ENCODE measurements at regions not wholly inside any gene's neighbourhood (a gene's known extent, or its start where the extent isn't known, plus 50 kb on each side); places are given as distances from the start of the nearest gene placed in this dataset.

DNA sequence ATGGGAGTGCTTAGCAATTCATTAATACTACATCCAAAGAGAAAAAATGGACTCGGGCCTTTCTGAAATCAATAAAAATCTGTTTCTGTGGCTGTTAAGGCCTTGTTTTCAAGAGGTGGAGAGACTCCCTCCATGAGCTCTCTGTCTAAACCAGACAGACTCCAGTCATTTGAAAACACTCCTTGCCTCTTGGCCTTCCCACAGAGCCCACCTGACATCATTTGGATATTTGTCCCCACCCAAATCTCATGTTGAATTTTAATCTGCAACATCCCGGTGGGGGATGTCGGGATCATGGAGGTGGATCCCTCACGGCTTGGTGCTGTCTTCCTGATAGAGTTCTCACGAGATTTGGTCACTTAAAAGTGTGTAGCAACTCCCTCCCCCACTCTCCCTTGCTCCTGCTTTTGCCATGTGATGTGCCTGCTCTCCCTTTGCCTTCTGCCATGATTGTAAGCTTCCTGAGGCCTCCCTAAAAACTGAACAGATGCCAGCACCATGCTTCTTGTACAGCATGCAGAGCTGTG lies 226.3 kb downstream of the TBXT start:
- Histone ChIP-seq H3K9me3 (replicated peaks) (peaks cover 5% of the 10 kb centered on the region), H3K4me3 (no peak overlapping the region), H3K36me3 (no peaks in the 10 kb centered on the region), H3K27me3 (ENCODE audit: low read depth) (peaks cover 8% of the 10 kb centered on the region), H3K27ac (replicated peaks) (no peak overlapping the region), H3K4me1 (no peaks in the 10 kb centered on the region)
- TF ChIP-seq, protein P1, sequence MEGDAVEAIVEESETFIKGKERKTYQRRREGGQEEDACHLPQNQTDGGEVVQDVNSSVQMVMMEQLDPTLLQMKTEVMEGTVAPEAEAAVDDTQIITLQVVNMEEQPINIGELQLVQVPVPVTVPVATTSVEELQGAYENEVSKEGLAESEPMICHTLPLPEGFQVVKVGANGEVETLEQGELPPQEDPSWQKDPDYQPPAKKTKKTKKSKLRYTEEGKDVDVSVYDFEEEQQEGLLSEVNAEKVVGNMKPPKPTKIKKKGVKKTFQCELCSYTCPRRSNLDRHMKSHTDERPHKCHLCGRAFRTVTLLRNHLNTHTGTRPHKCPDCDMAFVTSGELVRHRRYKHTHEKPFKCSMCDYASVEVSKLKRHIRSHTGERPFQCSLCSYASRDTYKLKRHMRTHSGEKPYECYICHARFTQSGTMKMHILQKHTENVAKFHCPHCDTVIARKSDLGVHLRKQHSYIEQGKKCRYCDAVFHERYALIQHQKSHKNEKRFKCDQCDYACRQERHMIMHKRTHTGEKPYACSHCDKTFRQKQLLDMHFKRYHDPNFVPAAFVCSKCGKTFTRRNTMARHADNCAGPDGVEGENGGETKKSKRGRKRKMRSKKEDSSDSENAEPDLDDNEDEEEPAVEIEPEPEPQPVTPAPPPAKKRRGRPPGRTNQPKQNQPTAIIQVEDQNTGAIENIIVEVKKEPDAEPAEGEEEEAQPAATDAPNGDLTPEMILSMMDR (IDR thresholded peaks at IDR 0.05; ENCODE audit: borderline replicate concordance) = no peak
- intact Hi-C loops (cut with micrococcal nuclease) = no loop called here
- no peak for DNase-seq

DNA sequence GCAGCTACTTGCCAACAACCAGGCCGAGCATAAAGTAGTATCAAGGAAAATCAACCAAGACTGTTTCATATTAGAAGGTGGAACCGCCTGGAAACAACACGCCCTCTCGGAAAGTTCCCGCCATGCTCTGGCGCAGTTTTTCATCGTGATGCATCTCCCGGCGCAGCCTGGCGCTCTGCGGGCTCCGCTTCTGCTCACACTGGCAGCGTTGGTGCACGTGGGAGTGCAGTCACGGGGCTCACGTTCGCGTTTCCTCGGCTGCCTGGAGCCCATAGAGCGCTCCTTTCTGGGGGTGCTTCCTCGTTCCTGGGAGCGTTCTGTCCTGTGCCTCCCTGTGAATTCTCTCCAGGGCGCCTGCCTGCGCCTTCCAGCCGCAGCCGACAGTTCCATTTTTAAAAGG lies 227.3 kb downstream of the TBXT start:
- no peak for DNase-seq
- no peaks in the 10 kb centered on the region for H3K4me1 ChIP-seq
- no peak overlapping the region for H3K27ac ChIP-seq (replicated peaks)
- peaks cover 5% of the 10 kb centered on the region for H3K9me3 ChIP-seq (replicated peaks)
- H3K27me3 ChIP-seq (ENCODE audit: low read depth) = peaks cover 17% of the 10 kb centered on the region
- intact Hi-C loops (cut with micrococcal nuclease) = no loop called here
- H3K4me3 ChIP-seq = no peak overlapping the region
- H3K36me3 ChIP-seq = no peaks in the 10 kb centered on the region
- TF ChIP-seq, protein P1 (IDR thresholded peaks at IDR 0.05; ENCODE audit: borderline replicate concordance) = no peak

DNA sequence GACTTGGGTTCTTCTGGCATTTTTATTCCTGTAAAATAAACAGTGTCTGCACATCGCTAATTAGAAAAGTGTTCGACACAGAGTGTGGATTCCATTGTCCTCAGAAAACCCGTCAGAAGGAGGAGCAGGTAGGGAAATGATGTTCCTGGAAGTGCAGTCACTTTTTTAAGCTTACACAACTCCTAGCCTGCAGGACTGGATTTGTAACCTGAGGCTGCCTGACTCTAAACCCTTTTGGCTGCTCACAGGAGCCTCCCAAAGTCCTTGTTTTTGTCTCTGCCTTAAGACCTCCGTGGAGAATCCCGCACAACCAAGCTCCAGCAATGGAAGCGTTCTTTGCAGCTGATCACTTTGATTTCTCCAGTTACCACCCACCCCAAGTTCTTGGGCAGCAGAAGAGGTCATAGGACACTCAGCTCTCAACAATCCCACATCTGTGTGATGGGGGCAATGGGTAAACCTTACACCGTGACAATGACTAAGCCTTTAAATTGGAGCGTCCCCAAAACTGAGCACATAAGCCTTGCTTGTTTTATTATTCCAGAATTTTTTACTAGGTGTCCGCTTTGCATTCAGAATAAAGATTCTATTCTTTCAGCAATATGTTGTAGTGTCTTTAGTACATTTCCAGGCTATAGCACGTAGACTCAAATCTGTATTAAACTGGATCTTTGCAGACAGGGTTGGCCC lies 227.9 kb downstream of the TBXT start:
- H3K27me3 ChIP-seq (ENCODE audit: low read depth) = peaks cover 22% of the 10 kb centered on the region
- H3K36me3 ChIP-seq = no peaks in the 10 kb centered on the region
- TF ChIP-seq, protein P1 (IDR thresholded peaks at IDR 0.05; ENCODE audit: borderline replicate concordance) = no peak
- H3K4me1 ChIP-seq = no peaks in the 10 kb centered on the region
- H3K9me3 ChIP-seq (replicated peaks) = peaks cover 5% of the 10 kb centered on the region
- H3K27ac ChIP-seq (replicated peaks) = no peak overlapping the region
- intact Hi-C loops (cut with micrococcal nuclease) = no loop called here
- no peak for DNase-seq
- H3K4me3 ChIP-seq = no peak overlapping the region

DNA sequence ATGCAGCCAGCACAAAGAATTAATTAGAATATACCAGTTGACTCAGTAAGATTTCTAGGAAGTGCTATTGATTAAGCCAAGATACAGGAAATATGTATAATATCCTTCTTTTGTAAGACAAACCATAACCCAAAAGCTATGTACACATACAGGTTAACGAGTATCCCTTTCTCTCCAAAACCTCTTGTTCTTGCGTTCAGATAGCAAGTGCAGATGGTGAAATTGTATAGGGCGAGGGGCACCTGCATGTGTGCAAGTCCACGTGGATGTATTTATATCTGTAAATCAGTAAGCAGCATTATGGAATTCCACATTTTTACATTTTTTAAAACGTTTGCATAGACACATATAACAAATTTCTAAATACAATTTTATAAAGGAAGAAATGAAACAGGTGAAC lies 228.6 kb downstream of the TBXT start:
- Histone ChIP-seq H3K4me1 (no peaks in the 10 kb centered on the region), H3K9me3 (replicated peaks) (peaks cover 5% of the 10 kb centered on the region), H3K27ac (replicated peaks) (no peak overlapping the region), H3K36me3 (no peaks in the 10 kb centered on the region), H3K27me3 (ENCODE audit: low read depth) (peaks cover 29% of the 10 kb centered on the region), H3K4me3 (no peak overlapping the region)
- no peak for DNase-seq
- TF ChIP-seq, protein P1 (IDR thresholded peaks at IDR 0.05; ENCODE audit: borderline replicate concordance) = no peak
- intact Hi-C loops (cut with micrococcal nuclease) = no loop called here

DNA sequence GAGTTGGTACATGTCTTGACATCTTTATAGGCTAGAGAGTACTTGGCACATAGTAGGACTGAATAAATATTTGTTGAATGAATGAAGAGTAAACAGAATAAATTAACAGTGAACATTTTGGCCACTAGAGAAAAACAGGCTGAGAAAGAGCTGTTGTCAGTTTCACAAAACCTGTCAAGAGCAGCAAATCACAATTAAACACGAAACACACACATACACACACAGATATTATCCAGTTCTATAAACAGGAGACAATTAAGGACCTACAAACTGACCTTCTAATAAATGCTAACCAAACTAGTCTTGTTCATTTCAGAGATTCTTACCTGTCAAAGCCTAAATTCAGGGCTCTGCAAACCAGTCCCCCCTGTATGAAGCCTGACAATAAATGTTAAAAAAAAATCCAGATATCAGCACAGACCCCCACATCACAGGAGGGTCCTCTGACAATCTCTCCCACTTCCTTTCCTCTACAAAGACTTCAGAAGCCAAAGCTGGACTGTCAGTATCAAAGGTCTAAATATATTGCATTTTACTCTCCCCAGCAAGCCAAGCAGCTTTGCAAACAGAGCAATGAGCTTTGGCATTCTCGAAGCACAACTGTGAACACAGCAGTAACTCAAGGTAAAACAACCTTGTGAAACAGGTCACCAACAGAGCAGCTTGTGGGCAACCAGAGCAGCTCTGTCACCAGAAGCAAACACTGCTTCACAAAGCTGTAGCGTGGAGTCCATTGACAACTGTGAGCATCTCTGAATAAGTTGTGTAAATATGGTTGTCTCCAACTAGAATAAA lies 229.9 kb downstream of the TBXT start:
- TF ChIP-seq, protein P1 (IDR thresholded peaks at IDR 0.05; ENCODE audit: borderline replicate concordance) = no peak
- no peak overlapping the region for H3K4me3 ChIP-seq
- H3K4me1 ChIP-seq = no peaks in the 10 kb centered on the region
- no peaks in the 10 kb centered on the region for H3K36me3 ChIP-seq
- no peak for DNase-seq
- no peak overlapping the region for H3K27ac ChIP-seq (replicated peaks)
- intact Hi-C loops (cut with micrococcal nuclease) = no loop called here
- peaks cover 38% of the 10 kb centered on the region for H3K27me3 ChIP-seq (ENCODE audit: low read depth)
- peaks cover 5% of the 10 kb centered on the region for H3K9me3 ChIP-seq (replicated peaks)

Measured in left ventricle myocardium inferior (tissue), 1 donor.